ENCODE measurements at regions not wholly inside any gene's neighbourhood (a gene's known extent, or its start where the extent isn't known, plus 50 kb on each side); places are given as distances from the start of the nearest gene placed in this dataset.
A peak's percentile ranks its signal among the peaks of the same experiment; 100 is the strongest.

- no peak for DNase-seq
- intact Hi-C loops (cut with DNase I) = no loop called here
Measured at GRCh38 chr4:12270546-12270945, 841.9 kb upstream of the HS3ST1 start.

DNA sequence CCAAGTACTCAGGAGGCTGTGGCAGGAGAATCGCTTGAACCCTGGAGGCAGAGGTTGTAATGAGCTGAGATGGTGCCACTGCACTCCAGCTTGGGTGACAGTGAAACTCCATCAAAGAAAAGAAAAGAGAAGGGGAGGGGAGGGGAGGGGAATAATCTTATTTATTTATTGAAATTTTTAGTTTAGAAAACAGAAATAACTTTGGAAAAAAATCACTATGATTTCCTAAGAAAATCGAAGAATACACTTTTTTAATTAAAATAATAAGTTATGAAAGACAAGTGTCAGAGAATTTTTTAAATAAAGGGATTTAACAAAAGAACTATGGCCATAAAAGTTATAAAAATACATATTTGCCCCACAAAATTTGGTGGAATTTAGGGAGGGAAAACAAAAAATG lies 836.9 kb upstream of the HS3ST1 start:
- DNase-seq = no peak
- intact Hi-C loops (cut with DNase I) = no loop called here

GRCh38 chr4:12260453-12260852 lies 831.8 kb upstream of the HS3ST1 start:
- intact Hi-C loops (cut with DNase I) = no loop called here
- DNase-seq = no peak

DNA sequence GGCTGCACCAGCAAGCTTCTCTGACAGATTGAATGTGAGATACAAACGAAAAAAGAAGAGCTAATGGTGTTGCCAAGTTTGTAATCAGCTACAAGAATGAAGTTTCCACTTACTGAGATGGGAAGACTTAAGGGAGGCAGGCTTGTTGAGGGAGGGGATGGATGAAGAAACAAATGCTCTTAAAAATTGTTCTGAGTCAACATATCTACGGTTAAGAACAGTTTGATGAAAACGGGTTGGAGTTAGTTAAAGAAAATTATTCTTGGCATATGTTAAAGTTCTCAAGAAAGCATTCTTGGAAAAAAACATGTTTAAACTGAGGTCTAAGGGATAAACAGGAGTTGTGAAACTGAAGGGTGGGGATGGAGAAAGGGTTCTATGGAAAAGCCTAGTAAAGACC lies 816.3 kb upstream of the HS3ST1 start:
- intact Hi-C loops (cut with DNase I) = no loop called here
- DNase-seq = no peak

GRCh38 chr4:12242354-12242753 lies 813.7 kb upstream of the HS3ST1 start:
- intact Hi-C loops (cut with DNase I) = no loop called here
- DNase-seq = no peak

GRCh38 chr4:12239897-12240636 lies 811.4 kb upstream of the HS3ST1 start:
- intact Hi-C loops (cut with DNase I) = no loop called here
- no peak for DNase-seq

GRCh38 chr4:12231098-12231497 lies 802.4 kb upstream of the HS3ST1 start:
- DNase-seq = no peak
- intact Hi-C loops (cut with DNase I) = no loop called here

- intact Hi-C loops (cut with DNase I) = no loop called here
- no peak for DNase-seq
Measured at GRCh38 chr4:12221031-12221430, 792.3 kb upstream of the HS3ST1 start.

DNA sequence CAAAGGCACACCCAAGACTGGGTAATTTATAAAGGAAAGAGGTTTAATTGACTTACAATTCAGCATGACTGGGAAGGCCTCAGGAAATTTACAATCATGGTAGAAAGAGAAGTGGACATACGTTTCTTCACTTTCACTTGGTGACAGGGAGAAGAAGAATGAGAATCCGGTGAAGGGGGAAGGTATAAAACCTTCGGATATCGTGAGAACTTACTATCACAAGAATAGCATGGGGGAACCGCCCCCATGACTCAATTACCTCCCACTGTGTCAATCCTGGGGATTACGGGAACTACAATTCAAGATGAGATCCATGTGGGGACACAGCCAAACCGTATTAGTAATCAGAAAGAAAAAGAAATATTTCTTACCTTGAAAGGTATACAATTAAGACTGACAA lies 782.9 kb upstream of the HS3ST1 start:
- intact Hi-C loops (cut with DNase I) = no loop called here
- no peak for DNase-seq

DNA sequence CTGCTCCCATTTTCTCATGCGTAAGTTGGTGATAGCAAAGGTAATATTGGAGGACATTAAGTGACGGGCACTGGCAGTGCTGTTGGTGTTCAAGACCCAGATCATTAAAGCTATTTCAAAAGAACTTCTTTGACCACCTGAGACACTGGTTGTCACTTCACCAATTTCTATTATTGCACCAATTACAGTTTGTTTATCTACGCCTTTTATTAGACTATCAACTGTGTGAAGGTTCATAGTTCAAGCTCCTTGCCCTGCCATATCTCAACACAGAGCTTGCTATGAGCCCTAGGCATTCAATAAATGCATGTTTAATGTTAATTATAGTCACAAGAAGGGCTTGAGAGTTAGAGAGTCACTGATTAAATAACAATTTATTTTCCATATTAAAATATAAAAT lies 778.7 kb upstream of the HS3ST1 start:
- DNase-seq = no peak
- intact Hi-C loops (cut with DNase I) = no loop called here

- intact Hi-C loops (cut with DNase I) = no loop called here
Measured at GRCh38 chr4:12206091-12206490, 777.4 kb upstream of the HS3ST1 start.

DNA sequence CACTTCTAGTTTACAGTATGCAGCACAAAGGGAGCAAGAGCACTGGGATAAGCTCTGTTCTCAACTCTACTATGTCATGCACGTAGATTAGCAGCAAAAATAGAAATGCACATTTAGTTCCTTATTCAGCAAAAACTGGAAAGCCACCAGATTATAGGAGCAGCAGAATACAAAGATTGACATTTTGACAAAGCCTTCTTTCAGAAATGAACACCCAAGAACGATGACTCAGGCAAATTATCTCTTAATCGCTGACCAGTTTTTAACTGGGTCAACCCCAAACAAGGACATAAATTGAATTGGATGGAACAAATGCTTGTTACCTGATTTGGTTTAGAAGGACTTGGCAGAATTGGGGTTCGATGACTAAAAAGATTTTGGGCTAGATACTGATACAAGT lies 775.3 kb upstream of the HS3ST1 start:
- no peak for DNase-seq
- intact Hi-C loops (cut with DNase I) = no loop called here

More at GRCh38 chr4:12206091-12206490, 777.4 kb upstream of the HS3ST1 start:
- DNase-seq = no peak

DNA sequence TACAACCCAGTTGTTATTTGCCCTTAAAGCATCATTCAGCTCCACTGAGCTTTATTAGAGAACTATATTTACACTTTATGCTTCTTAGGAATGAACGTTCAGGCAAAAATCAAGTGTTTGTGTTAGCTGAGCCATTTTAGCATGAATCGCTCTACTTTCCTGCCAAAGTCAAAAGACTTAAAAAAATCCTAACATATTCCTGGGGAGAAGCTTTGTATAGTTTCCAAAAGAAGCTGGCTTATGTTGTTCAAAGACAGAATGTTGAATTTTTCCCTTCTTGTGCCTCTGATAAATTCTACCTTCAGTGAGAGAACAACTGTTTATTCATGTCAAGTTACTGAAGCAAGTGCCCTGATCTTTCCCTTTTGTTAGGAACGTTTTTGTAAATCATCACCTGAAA lies 771.5 kb upstream of the HS3ST1 start:
- intact Hi-C loops (cut with DNase I) = no loop called here
- DNase-seq = no peak

DNA sequence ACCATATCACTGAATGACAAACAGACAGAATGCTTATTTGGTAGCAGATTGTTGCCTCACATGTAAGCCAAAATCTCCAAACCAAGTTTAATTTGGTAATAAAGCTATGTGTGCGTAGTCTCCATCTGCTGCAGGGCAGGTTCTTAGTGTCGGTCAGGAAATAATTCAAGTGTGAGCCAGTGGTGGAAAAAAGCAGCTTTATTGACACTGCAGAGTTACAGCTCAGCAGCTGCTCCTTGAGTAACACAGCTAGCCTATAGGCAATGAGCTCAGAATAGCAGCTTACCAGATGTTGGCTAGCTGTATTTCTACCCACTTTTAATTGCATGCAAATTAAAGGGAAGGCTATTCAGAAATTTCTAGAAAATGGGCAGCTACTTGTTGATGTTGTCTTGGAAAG lies 757.8 kb upstream of the HS3ST1 start:
- no peak for DNase-seq
- intact Hi-C loops (cut with DNase I) = no loop called here

GRCh38 chr4:12178614-12179610 lies 750.2 kb upstream of the HS3ST1 start:
- intact Hi-C loops (cut with DNase I) = no loop called here
- peak in 6 of 10 donors; percentile 4 to 77 (median 41) for DNase-seq

- DNase-seq = no peak
- intact Hi-C loops (cut with DNase I) = no loop called here
Measured at GRCh38 chr4:12177416-12177815, 748.7 kb upstream of the HS3ST1 start.

DNA sequence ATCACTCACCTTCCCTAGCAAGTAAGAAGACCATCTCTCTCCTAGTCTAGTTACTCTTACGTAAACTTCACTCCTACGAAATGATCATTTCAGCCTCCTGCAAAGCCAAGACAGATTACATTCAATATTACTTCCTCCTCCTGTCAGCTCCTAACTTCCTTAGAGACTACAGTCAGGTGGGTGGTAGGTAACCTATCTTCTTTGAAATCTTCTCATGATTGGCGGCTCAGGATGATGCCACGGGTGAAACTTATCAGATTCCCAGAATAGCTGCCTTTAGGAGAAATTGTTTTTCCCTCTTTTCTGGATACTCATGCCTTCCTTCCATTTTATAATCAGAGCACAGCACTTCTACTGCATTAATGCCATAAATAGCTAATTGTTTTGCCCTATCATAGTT lies 744.8 kb upstream of the HS3ST1 start:
- DNase-seq = no peak
- intact Hi-C loops (cut with DNase I) = no loop called here

GRCh38 chr4:12172198-12172973 lies 743.7 kb upstream of the HS3ST1 start:
- no peak for DNase-seq
- intact Hi-C loops (cut with DNase I) = no loop called here

- no peak for DNase-seq
- intact Hi-C loops (cut with DNase I) = no loop called here
Measured at GRCh38 chr4:12170308-12170707, 741.6 kb upstream of the HS3ST1 start.

GRCh38 chr4:12165616-12166015 lies 736.9 kb upstream of the HS3ST1 start:
- intact Hi-C loops (cut with DNase I) = no loop called here
- DNase-seq = no peak

GRCh38 chr4:12146339-12146738 lies 717.6 kb upstream of the HS3ST1 start:
- intact Hi-C loops (cut with DNase I) = no loop called here
- DNase-seq = peak in 1 of 10 donors; percentile 11
